Hepatocyte (in vitro differentiated cells): ENCODE measurements at regions not wholly inside any gene's neighbourhood (a gene's known extent, or its start where the extent isn't known, plus 50 kb on each side); places are given as distances from the start of the nearest gene placed in this dataset.

ENCODE experiments used
- DNase-seq: peaks from one replicate; pipeline ENCODE4 v3.0.0-alpha.2; 2016; ENCODE audit warnings: low spot score
- H2AFZ ChIP-seq: fragments of 200-600 bp; sonication (generic); 2 replicates; pipeline ENCODE4 v1.6.0; 2016; ENCODE audit warnings: antibody characterized with exemption, mild to moderate bottlenecking
- H3K27ac ChIP-seq: fragments of 200-600 bp; sonication (generic); 2 replicates; pipeline ENCODE4 v1.5.1; 2016; ENCODE audit warnings: mild to moderate bottlenecking
- H3K27me3 ChIP-seq: fragments of 200-600 bp; sonication (generic); 2 replicates; pipeline ENCODE4 v1.6.1; 2016
- H3K36me3 ChIP-seq: fragments of 200-600 bp; sonication (generic); replicated peaks from 2 replicates; pipeline ENCODE4 v1.5.1; 2016; ENCODE audit warnings: low read depth; ENCODE audit not compliant: insufficient read depth
- H3K4me1 ChIP-seq: fragments of 200-600 bp; sonication (generic); 2 replicates; pipeline ENCODE4 v1.5.1; 2016; ENCODE audit warnings: mild to moderate bottlenecking, moderate library complexity; ENCODE audit not compliant: insufficient read depth
- H3K4me2 ChIP-seq: fragments of 200-600 bp; sonication (generic); 2 replicates; pipeline ENCODE4 v1.6.0; 2016
- H3K4me3 ChIP-seq: fragments of 200-600 bp; sonication (generic); 2 replicates; pipeline ENCODE4 v1.5.1; 2016; ENCODE audit warnings: mild to moderate bottlenecking
- H3K79me2 ChIP-seq: fragments of 200-600 bp; sonication (generic); 2 replicates; pipeline ENCODE4 v1.6.0; 2017; ENCODE audit warnings: mild to moderate bottlenecking
- H3K9me2 ChIP-seq: fragments of 200-600 bp; sonication (generic); replicated peaks from 2 replicates; pipeline ENCODE4 v1.6.0; 2017; ENCODE audit warnings: mild to moderate bottlenecking; ENCODE audit not compliant: insufficient read depth
- H3K9me3 ChIP-seq: fragments of 200-600 bp; sonication (generic); 2 replicates; pipeline ENCODE4 v1.5.1; 2016; ENCODE audit warnings: low read depth, mild to moderate bottlenecking
- H4K20me1 ChIP-seq: fragments of 200-600 bp; sonication (generic); 2 replicates; pipeline ENCODE4 v1.6.0; 2016; ENCODE audit warnings: mild to moderate bottlenecking; ENCODE audit not compliant: insufficient read depth, poor library complexity, severe bottlenecking
- CTCF ChIP-seq: fragments of 200-600 bp; sonication (generic); IDR thresholded peaks from 2 replicates; pipeline ENCODE4 v1.5.1; 2016; ENCODE audit warnings: antibody characterized with exemption, mild to moderate bottlenecking; ENCODE audit not compliant: poor library complexity
- EZH2 ChIP-seq: fragments of 200-600 bp; sonication (generic); IDR thresholded peaks from 2 replicates; pipeline ENCODE4 v1.6.1; 2016; ENCODE audit warnings: antibody characterized with exemption, mild to moderate bottlenecking, borderline replicate concordance
- EZH2phosphoT487 ChIP-seq: fragments of 200-600 bp; sonication (generic); IDR thresholded peaks from one replicate; pipeline ENCODE4 v1.6.1; 2018; ENCODE audit warnings: antibody characterized with exemption, mild to moderate bottlenecking, low read depth, moderate library complexity; ENCODE audit not compliant: unreplicated experiment, severe bottlenecking
- WGBS: methylation state at CpG from one replicate; pipeline ENCODE4 v1.1.6; 2016; ENCODE audit warnings: low lambda C conversion rate; ENCODE audit errors: missing lambda C conversion rate; 5-methylcytosine and 5-hydroxymethylcytosine counted together

GRCh38 chr10:111234234-111234913 is 157.5 kb downstream of the ADRA2A start:
- H3K27ac ChIP-seq = no peak overlapping the region

GRCh38 chr10:111234914-111235302 is 158.1 kb downstream of the ADRA2A start:
- Histone ChIP-seq H3K4me1 (no peaks in the 10 kb centered on the region), H3K36me3 (no peaks in the 10 kb centered on the region), H2AFZ (no peak overlapping the region), H4K20me1 (no peaks in the 10 kb centered on the region), H3K9me2 (no peaks in the 10 kb centered on the region), H3K4me3 (no peak overlapping the region), H3K9me3 (no peaks in the 10 kb centered on the region), H3K27me3 (no peaks in the 10 kb centered on the region), H3K27ac (no peak overlapping the region), H3K4me2 (no peak overlapping the region), H3K79me2 (no peaks in the 10 kb centered on the region)
- no peak for DNase-seq
- TF ChIP-seq EZH2 = no peak
- no peak for TF ChIP-seq EZH2phosphoT487
- TF ChIP-seq CTCF = no peak
- 68% methylated on average over 2 of the region's 2 CpGs for WGBS

More at GRCh38 chr10:111234234-111234913, 157.5 kb downstream of the ADRA2A start:
- no peak overlapping the region for H3K4me3 ChIP-seq
- H3K9me3 ChIP-seq = no peaks in the 10 kb centered on the region
- WGBS = 81% methylated on average over 5 of the region's 5 CpGs
- no peaks in the 10 kb centered on the region for H3K27me3 ChIP-seq
- no peaks in the 10 kb centered on the region for H3K9me2 ChIP-seq
- H3K79me2 ChIP-seq = no peaks in the 10 kb centered on the region
- no peak overlapping the region for H2AFZ ChIP-seq
- no peaks in the 10 kb centered on the region for H3K36me3 ChIP-seq
- H3K4me2 ChIP-seq = no peak overlapping the region
- DNase-seq = no peak
- no peaks in the 10 kb centered on the region for H3K4me1 ChIP-seq
- TF ChIP-seq EZH2 (no peak), EZH2phosphoT487 (no peak), CTCF (no peak)
- H4K20me1 ChIP-seq = no peaks in the 10 kb centered on the region

- no peak for TF ChIP-seq EZH2phosphoT487
- TF ChIP-seq EZH2 = no peak
- TF ChIP-seq CTCF = no peak
- Histone ChIP-seq H3K27ac (no peak overlapping the region), H3K4me2 (no peak overlapping the region), H3K79me2 (no peaks in the 10 kb centered on the region), H4K20me1 (no peaks in the 10 kb centered on the region), H3K9me3 (no peaks in the 10 kb centered on the region), H3K36me3 (no peaks in the 10 kb centered on the region), H3K4me1 (no peaks in the 10 kb centered on the region), H3K9me2 (no peaks in the 10 kb centered on the region), H2AFZ (no peak overlapping the region), H3K27me3 (no peaks in the 10 kb centered on the region), H3K4me3 (no peak overlapping the region)
- DNase-seq = no peak
- WGBS = 86% methylated on average over 1 of the region's 1 CpG
These were observed 163.5 kb downstream of the ADRA2A start for GRCh38 chr10:111240348-111240747.
